ENCODE measurements at regions not wholly inside any gene's neighbourhood (a gene's known extent, or its start where the extent isn't known, plus 50 kb on each side); places are given as distances from the start of the nearest gene placed in this dataset.

- no peaks in the 10 kb centered on the region for H3K9me3 ChIP-seq (ENCODE audit: control insufficient read depth in 1 of 2, insufficient read depth in 1 of 2, low read depth in 1 of 2, low read length in 2 of 2)
- H2AFZ ChIP-seq (ENCODE audit: low read depth, low read length, poor library complexity, severe bottlenecking), result no peak overlapping the region
- no peak for DNase-seq (ENCODE audit: low read depth, low spot score)
- H3K36me3 ChIP-seq (ENCODE audit: control insufficient read depth in 1 of 2, insufficient read depth in 2 of 2, low read length in 2 of 2), result no peaks in the 10 kb centered on the region
- H3K9ac ChIP-seq (ENCODE audit: low read length), result no peak overlapping the region
- H3K27me3 ChIP-seq (ENCODE audit: insufficient read depth, low read length), result no peaks in the 10 kb centered on the region
- CTCF ChIA-PET, result no interaction called here
- ATAC-seq, result no peak
- 0 out of 2 replicates have a peak, but pooled peaks cover 2% of the 10 kb centered on the region for H3K9me2 ChIP-seq (ENCODE audit: insufficient read depth)
- no peak overlapping the region for H3K4me2 ChIP-seq (ENCODE audit: low read length)
- no peak overlapping the region for H3K27ac ChIP-seq (ENCODE audit: low read depth, low read length)
- intact Hi-C loops (cut with micrococcal nuclease), result no loop called here
- RAD21 ChIA-PET (ENCODE audit: low non-redundant PET in 1 of 2, low total read pairs in 2 of 2, uncharacterized antibody in 2 of 2, unreplicated experiment in 2 of 2), result no interaction called here
- POLR2A ChIA-PET, result no interaction called here
- no peaks in the 10 kb centered on the region for H4K20me1 ChIP-seq (ENCODE audit: insufficient read depth)
- no peaks in the 10 kb centered on the region for H3K4me1 ChIP-seq (ENCODE audit: control insufficient read depth in 1 of 2, insufficient read depth in 2 of 2, low read length in 2 of 2)
- BruUV-seq (replicated peaks), result no TSS peak
- H3K79me2 ChIP-seq (ENCODE audit: insufficient read depth, low read length), result no peaks in the 10 kb centered on the region
- H3K4me3 ChIP-seq (replicated peaks in 1 of 2; ENCODE audit: low read depth in 1 of 2, low read length in 2 of 2), result no peak overlapping the region
- TF ChIP-seq RAD21 (IDR thresholded peaks at IDR 0.05; ENCODE audit: low read depth) (no peak), JUND (IDR thresholded peaks at IDR 0.05) (no peak), REST (IDR thresholded peaks at IDR 0.05; ENCODE audit: low read depth) (no peak), SP1 (IDR thresholded peaks at IDR 0.05; ENCODE audit: low read depth) (no peak), SIN3A (IDR thresholded peaks at IDR 0.05; ENCODE audit: low read depth) (no peak), CBX3 (IDR thresholded peaks at IDR 0.05; ENCODE audit: low read depth) (no peak), POLR2A (IDR thresholded peaks at IDR 0.05; ENCODE audit: borderline replicate concordance, extremely low read depth, insufficient read depth, insufficient read length) (no peak), CEBPB (IDR thresholded peaks at IDR 0.05; ENCODE audit: low read depth) (no peak), TCF7L2 (IDR thresholded peaks at IDR 0.05; ENCODE audit: borderline replicate concordance, extremely low read depth, insufficient read depth, insufficient read length) (no peak), ELF1 (IDR thresholded peaks at IDR 0.05; ENCODE audit: borderline replicate concordance, low read depth) (no peak), EGR1 (IDR thresholded peaks at IDR 0.05; ENCODE audit: low read depth) (no peak)
- TF ChIP-seq, protein P1, sequence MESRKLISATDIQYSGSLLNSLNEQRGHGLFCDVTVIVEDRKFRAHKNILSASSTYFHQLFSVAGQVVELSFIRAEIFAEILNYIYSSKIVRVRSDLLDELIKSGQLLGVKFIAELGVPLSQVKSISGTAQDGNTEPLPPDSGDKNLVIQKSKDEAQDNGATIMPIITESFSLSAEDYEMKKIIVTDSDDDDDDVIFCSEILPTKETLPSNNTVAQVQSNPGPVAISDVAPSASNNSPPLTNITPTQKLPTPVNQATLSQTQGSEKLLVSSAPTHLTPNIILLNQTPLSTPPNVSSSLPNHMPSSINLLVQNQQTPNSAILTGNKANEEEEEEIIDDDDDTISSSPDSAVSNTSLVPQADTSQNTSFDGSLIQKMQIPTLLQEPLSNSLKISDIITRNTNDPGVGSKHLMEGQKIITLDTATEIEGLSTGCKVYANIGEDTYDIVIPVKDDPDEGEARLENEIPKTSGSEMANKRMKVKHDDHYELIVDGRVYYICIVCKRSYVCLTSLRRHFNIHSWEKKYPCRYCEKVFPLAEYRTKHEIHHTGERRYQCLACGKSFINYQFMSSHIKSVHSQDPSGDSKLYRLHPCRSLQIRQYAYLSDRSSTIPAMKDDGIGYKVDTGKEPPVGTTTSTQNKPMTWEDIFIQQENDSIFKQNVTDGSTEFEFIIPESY (IDR thresholded peaks at IDR 0.05; ENCODE audit: extremely low read depth, insufficient replicate concordance, low read length), result no peak
These were observed 146.8 kb downstream of the CYP26A1 start for GRCh38 chr10:93220296-93221170.

All from HCT116 (cell line).